GM12865 (cell line): ENCODE measurements at regions not wholly inside any gene's neighbourhood (a gene's known extent, or its start where the extent isn't known, plus 50 kb on each side); places are given as distances from the start of the nearest gene placed in this dataset.

Experiments
- DNase-seq: peaks from one replicate; pipeline ENCODE4 v3.0.0; 2010; ENCODE audit warnings: low read depth
- H3K4me3 ChIP-seq: 2 replicates; pipeline ENCODE4 v1.5.1; 2011; ENCODE audit warnings: mild to moderate bottlenecking, low read depth, low read length, control low read depth
- TF ChIP-seq, protein P1 (sequence below): IDR thresholded peaks from 2 replicates; pipeline ENCODE4 v1.5.1; 2011; ENCODE audit warnings: low read length, control low read depth, low read depth, inconsistent platforms; ENCODE audit not compliant: insufficient read depth; ENCODE audit errors: missing control alignments

DNA sequence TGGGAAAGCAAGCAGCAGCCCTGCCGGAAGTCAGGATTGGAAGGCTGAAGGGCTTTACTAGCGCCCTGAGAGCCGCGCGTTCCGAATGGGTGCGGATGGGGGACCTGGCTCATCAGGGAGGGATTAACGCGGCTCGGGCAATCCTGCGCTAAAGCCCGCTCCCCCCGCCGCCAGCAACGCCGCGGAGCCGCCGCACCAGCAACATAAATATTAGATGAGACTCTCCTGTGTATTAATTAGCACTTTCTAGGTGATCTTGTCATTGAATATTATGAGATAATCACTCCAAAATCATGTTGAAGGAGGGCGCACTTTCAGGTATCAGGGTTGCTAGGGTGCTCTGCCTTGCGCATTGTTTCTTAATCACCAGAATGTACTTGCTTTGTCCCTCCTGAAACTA, 357.2 kb upstream of the FAM241A start:
- no peak overlapping the region for H3K4me3 ChIP-seq
- DNase-seq = no peak
- TF ChIP-seq, protein P1, sequence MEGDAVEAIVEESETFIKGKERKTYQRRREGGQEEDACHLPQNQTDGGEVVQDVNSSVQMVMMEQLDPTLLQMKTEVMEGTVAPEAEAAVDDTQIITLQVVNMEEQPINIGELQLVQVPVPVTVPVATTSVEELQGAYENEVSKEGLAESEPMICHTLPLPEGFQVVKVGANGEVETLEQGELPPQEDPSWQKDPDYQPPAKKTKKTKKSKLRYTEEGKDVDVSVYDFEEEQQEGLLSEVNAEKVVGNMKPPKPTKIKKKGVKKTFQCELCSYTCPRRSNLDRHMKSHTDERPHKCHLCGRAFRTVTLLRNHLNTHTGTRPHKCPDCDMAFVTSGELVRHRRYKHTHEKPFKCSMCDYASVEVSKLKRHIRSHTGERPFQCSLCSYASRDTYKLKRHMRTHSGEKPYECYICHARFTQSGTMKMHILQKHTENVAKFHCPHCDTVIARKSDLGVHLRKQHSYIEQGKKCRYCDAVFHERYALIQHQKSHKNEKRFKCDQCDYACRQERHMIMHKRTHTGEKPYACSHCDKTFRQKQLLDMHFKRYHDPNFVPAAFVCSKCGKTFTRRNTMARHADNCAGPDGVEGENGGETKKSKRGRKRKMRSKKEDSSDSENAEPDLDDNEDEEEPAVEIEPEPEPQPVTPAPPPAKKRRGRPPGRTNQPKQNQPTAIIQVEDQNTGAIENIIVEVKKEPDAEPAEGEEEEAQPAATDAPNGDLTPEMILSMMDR = no peak

GRCh38 chr4:111789901-111790640, 355.2 kb upstream of the FAM241A start:
- DNase-seq = no peak
- TF ChIP-seq, protein P1 = no peak

DNA sequence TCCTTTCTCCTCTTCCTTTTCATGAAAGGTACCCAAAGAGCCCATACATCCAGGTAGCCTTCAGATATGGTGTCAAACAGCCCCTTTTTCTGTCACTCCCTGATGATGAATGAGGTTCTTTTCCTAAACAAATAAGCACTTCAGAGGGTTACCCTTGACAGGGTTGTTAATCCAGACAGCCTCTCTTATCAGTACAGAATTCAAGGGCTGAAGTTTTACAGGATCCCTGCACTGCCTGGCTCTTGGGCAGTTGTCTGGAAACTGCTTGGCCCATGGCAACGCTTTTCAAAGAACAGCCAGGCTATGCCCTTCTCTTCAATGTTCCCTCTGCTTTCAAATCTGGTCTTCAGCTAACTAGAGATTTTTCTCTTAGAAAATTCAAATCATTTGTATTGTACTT, 352.6 kb upstream of the FAM241A start:
- no peak overlapping the region for H3K4me3 ChIP-seq
- TF ChIP-seq, protein P1 = no peak
- DNase-seq = no peak

More at GRCh38 chr4:111789901-111790640, 355.2 kb upstream of the FAM241A start:
- no peak overlapping the region for H3K4me3 ChIP-seq

GRCh38 chr4:111793433-111794091, 351.7 kb upstream of the FAM241A start:
- TF ChIP-seq, protein P1 = no peak
- no peak for DNase-seq

GRCh38 chr4:111797455-111798163, 347.6 kb upstream of the FAM241A start:
- TF ChIP-seq, protein P1 = no peak
- no peak overlapping the region for H3K4me3 ChIP-seq
- DNase-seq = no peak

More at GRCh38 chr4:111793433-111794091, 351.7 kb upstream of the FAM241A start:
- H3K4me3 ChIP-seq = no peak overlapping the region

GRCh38 chr4:111798840-111799239, 346.4 kb upstream of the FAM241A start:
- no peak overlapping the region for H3K4me3 ChIP-seq
- no peak for DNase-seq
- TF ChIP-seq, protein P1 = no peak
